Nephron progenitor cell (in vitro differentiated cells): ENCODE measurements at regions not wholly inside any gene's neighbourhood (a gene's known extent, or its start where the extent isn't known, plus 50 kb on each side); places are given as distances from the start of the nearest gene placed in this dataset.

Source experiments
- DNase-seq: peaks from one replicate; pipeline ENCODE4 v3.0.0; 2021
- H3K27ac Mint-ChIP-seq: 2 replicates; pipeline ENCODE4 v1.8.0; 2021; ENCODE audit warnings: mild to moderate bottlenecking, moderate library complexity, mixed read lengths
- H3K27me3 Mint-ChIP-seq: 2 replicates; pipeline ENCODE4 v1.8.0; 2021; ENCODE audit warnings: mild to moderate bottlenecking, low read depth, mixed read lengths; ENCODE audit not compliant: poor library complexity
- H3K36me3 Mint-ChIP-seq: 2 replicates; pipeline ENCODE4 v1.8.0; 2021; ENCODE audit warnings: low read depth, mixed read lengths
- H3K4me1 Mint-ChIP-seq: 2 replicates; pipeline ENCODE4 v1.8.0; 2021; ENCODE audit warnings: mixed read lengths
- H3K4me3 Mint-ChIP-seq: 2 replicates; pipeline ENCODE4 v1.8.0; 2021; ENCODE audit warnings: mild to moderate bottlenecking, moderate library complexity, mixed read lengths
- H3K9me3 Mint-ChIP-seq: 2 replicates; pipeline ENCODE4 v1.8.0; 2021; ENCODE audit warnings: mild to moderate bottlenecking, moderate library complexity, mixed read lengths
- CTCF ChIP-seq: fragments of 200-600 bp; sonication (generic); IDR thresholded peaks from 2 replicates; pipeline ENCODE4 v1.5.0; 2021; ENCODE audit warnings: antibody characterized with exemption

- Mint-ChIP-seq H3K27ac (no peak overlapping the region), H3K4me1 (no peaks in the 10 kb centered on the region), H3K27me3 (peaks cover 7% of the 10 kb centered on the region), H3K36me3 (no peaks in the 10 kb centered on the region), H3K4me3 (no peak overlapping the region), H3K9me3 (no peaks in the 10 kb centered on the region)
- TF ChIP-seq CTCF: no peak
- no peak for DNase-seq
Observed at GRCh38 chr12:127115468-127116035, 1151.4 kb upstream of the TMEM132C start.

DNA sequence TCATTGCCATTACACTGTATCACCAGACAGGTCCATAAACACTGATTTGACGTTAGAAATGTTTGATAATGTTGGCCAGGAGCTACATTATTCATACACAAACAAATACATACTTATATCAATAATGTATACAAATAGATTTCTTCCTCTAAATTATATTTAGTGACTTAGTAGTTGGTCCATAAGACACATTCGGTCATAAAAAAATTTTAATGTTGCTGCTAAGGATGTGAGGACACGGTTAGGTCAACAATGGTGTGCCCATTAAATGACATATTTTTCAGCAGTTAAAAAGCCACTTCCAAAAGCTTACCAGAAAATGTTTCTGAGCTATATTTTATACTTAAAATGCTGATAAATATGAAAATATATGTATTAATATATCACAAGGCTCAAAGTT, 1148.7 kb upstream of the TMEM132C start:
- no peaks in the 10 kb centered on the region for H3K4me1 Mint-ChIP-seq
- H3K27ac Mint-ChIP-seq: no peak overlapping the region
- H3K4me3 Mint-ChIP-seq: no peak overlapping the region
- TF ChIP-seq CTCF: no peak
- DNase-seq: no peak
- no peaks in the 10 kb centered on the region for H3K36me3 Mint-ChIP-seq
- H3K9me3 Mint-ChIP-seq: no peaks in the 10 kb centered on the region
- H3K27me3 Mint-ChIP-seq: peaks cover 7% of the 10 kb centered on the region

DNA sequence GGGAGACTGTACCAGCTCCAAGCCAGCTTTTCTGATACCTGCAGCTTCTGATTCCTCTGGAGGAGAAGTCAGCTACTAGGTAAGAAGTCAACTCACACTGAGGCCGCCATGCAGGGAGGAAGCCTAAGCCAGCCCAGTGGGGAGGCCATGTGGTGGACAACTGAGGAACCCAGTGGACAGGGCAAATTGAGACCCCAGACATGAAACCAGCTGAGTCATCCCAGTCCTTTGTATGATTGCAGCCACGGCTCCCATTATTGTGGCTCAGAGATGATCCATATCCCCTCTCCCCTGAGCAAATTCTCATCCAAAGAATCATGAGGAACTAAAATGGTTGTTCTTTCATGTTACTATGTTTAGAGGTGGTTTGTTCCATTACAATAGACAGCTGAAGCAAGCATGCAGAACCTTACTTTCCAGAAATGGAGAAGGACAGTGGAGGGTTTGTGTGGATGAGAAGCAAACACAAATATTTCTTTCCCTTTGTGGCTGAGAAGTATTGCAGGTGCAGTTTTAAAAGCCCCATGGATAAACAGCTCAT, 1147.3 kb upstream of the TMEM132C start:
- H3K9me3 Mint-ChIP-seq: no peaks in the 10 kb centered on the region
- H3K36me3 Mint-ChIP-seq: no peaks in the 10 kb centered on the region
- H3K27me3 Mint-ChIP-seq: peaks cover 7% of the 10 kb centered on the region
- no peak overlapping the region for H3K27ac Mint-ChIP-seq
- DNase-seq: no peak
- H3K4me3 Mint-ChIP-seq: no peak overlapping the region
- H3K4me1 Mint-ChIP-seq: no peaks in the 10 kb centered on the region
- no peak for TF ChIP-seq CTCF

DNA sequence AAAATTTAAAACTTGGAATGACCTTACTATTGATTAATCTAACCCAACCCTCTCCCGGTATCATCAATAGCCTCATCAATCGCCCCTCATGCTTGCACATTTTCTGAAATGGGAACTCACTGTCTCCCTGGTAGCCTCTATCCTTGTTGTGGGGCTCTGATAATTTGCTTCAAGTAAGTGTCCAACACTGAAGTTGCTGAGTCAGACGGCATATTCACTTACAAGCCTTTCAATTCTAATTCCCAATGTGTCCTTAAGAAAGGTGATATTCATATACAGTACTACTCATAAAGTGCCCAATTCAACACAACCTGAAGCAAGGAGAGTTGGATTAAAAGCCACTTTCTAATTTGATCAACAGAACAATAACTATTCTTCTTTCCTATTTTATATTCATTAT, 1146.1 kb upstream of the TMEM132C start:
- no peak for TF ChIP-seq CTCF
- Mint-ChIP-seq H3K36me3 (no peaks in the 10 kb centered on the region), H3K27me3 (peaks cover 7% of the 10 kb centered on the region), H3K9me3 (no peaks in the 10 kb centered on the region), H3K4me3 (no peak overlapping the region), H3K27ac (no peak overlapping the region), H3K4me1 (no peaks in the 10 kb centered on the region)
- no peak for DNase-seq

DNA sequence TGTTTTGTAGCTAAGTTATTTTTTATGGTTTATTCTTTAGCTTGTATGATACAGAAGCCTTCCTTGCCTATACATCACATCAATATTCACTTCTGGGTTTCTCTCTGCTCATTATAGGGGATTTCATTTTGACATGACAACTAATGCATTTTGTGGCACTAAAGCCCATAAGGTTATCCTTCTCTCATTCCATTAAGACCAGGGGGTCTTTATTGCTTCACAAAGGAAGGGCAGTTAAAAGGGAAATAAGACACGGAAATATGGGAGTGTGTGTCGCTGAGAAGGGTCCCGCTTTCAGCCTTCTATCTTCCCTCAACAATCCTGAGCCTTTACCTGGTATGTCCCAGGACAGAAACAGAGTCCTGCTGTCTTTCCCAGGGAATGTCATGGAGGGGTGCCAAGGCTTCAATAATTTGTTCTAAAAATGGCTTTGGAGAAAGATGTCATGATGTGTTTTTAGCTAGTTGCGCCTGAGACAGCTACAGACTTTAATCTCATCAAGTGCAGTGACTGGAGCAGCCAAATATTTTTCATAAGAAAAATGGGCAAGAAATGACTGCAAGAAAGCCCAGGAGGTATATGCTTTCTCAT, 1145.4 kb upstream of the TMEM132C start:
- no peaks in the 10 kb centered on the region for H3K9me3 Mint-ChIP-seq
- H3K4me3 Mint-ChIP-seq: no peak overlapping the region
- no peak for DNase-seq
- peaks cover 7% of the 10 kb centered on the region for H3K27me3 Mint-ChIP-seq
- no peaks in the 10 kb centered on the region for H3K36me3 Mint-ChIP-seq
- H3K27ac Mint-ChIP-seq: no peak overlapping the region
- no peaks in the 10 kb centered on the region for H3K4me1 Mint-ChIP-seq
- TF ChIP-seq CTCF: no peak
